Vagina (tissue), 2 donors: ENCODE measurements at regions not wholly inside any gene's neighbourhood (a gene's known extent, or its start where the extent isn't known, plus 50 kb on each side); places are given as distances from the start of the nearest gene placed in this dataset.

Source experiments
- DNase-seq, 2 donors: peaks; one replicate each; pipeline ENCODE4 v3.0.0-alpha.2; 2017; ENCODE audit errors: extremely low spot score in 2 of 2
- H3K27ac ChIP-seq: fragments of 200-600 bp; sonication (generic); one replicate; pipeline ENCODE4 v1.5.1; 2019
- H3K27me3 ChIP-seq: fragments of 200-600 bp; sonication (generic); one replicate; pipeline ENCODE4 v1.5.1; 2019
- H3K36me3 ChIP-seq, 2 donors: fragments of 200-600 bp; sonication (generic); one replicate each; pipeline ENCODE4 v1.5.1; 2017 to 2019
- H3K4me1 ChIP-seq: fragments of 200-600 bp; sonication (generic); one replicate; pipeline ENCODE4 v1.5.1; 2019
- H3K4me3 ChIP-seq, 2 donors: fragments of 200-600 bp; sonication (generic); 1 replicate in 1 of 2; 2 replicates in 1 of 2; pipeline ENCODE4 v1.5.1; 2016 to 2019
- H3K9me3 ChIP-seq: fragments of 200-600 bp; sonication (generic); one replicate; pipeline ENCODE4 v1.5.1; 2019
- CTCF ChIP-seq, 3 experiments: fragments of 450-650 bp in 2 of 3; fragments of 200-600 bp in 1 of 3; sonication (generic) in 1 of 3; IDR thresholded peaks; one replicate each; pipeline ENCODE4 v1.5.1; 2017 to 2019; ENCODE audit warnings: antibody characterized with exemption in 3 of 3, mild to moderate bottlenecking in 2 of 3, moderate library complexity in 2 of 3
- POLR2A ChIP-seq, 2 donors: fragments of 450-650 bp; IDR thresholded peaks; one replicate each; pipeline ENCODE4 v1.6.1; 2017; ENCODE audit warnings: antibody characterized with exemption in 2 of 2, mild to moderate bottlenecking in 2 of 2, moderate library complexity in 2 of 2
- POLR2AphosphoS5 ChIP-seq, 2 donors: sonication (generic); formaldehyde crosslinking; IDR thresholded peaks; one replicate each; pipeline ENCODE4 v1.9.0; 2017; ENCODE audit warnings: antibody characterized with exemption in 2 of 2, mild to moderate bottlenecking in 2 of 2, low read depth in 1 of 2; ENCODE audit not compliant: insufficient read depth in 1 of 2
- intact Hi-C: fragments of 100-400 bp; cut with DNase I; formaldehyde crosslinking; loops from one replicate; pipeline ENCODE4 v1.15.1; 2023

GRCh38 chr6:26216886-26217713 lies 129.9 kb downstream of the HFE start:
- Histone ChIP-seq H3K4me1 (peaks cover 9% of the 10 kb centered on the region), H3K4me3 (peak overlapping the region; percentile 50), H3K27ac (peak overlapping the region; percentile 83), H3K27me3 (no peaks in the 10 kb centered on the region), H3K9me3 (no peaks in the 10 kb centered on the region), H3K36me3 (no peaks in the 10 kb centered on the region)
- peak in 1 of 3 experiments; percentile 36 for TF ChIP-seq CTCF (IDR thresholded peaks at IDR 0.05)
- peak in 1 of 2 donors; percentile 16 for TF ChIP-seq POLR2A (IDR thresholded peaks at IDR 0.05)
- peak; percentile 57 to 94 for TF ChIP-seq POLR2AphosphoS5 (IDR thresholded peaks at IDR 0.05; ENCODE audit: insufficient read depth in 1 of 2, low read depth in 1 of 2)
- DNase-seq: no peak
- intact Hi-C loops: no loop called here

- no peak for DNase-seq
- Histone ChIP-seq H3K9me3 (no peaks in the 10 kb centered on the region), H3K27me3 (no peaks in the 10 kb centered on the region), H3K27ac (peak overlapping the region; percentile 83), H3K4me1 (peaks cover 9% of the 10 kb centered on the region), H3K4me3 (peak overlapping the region; percentile 50), H3K36me3 (no peaks in the 10 kb centered on the region)
- TF ChIP-seq POLR2AphosphoS5 (IDR thresholded peaks at IDR 0.05; ENCODE audit: insufficient read depth in 1 of 2, low read depth in 1 of 2) (no peak), POLR2A (IDR thresholded peaks at IDR 0.05) (no peak), CTCF (IDR thresholded peaks at IDR 0.05) (no peak)
- intact Hi-C loops: no loop called here
Measured at GRCh38 chr6:26217714-26218075, 130.5 kb downstream of the HFE start.

- Histone ChIP-seq H3K4me1 (peaks cover 9% of the 10 kb centered on the region), H3K9me3 (no peaks in the 10 kb centered on the region), H3K27me3 (no peaks in the 10 kb centered on the region), H3K27ac (no peak overlapping the region), H3K4me3 (no peak overlapping the region), H3K36me3 (no peaks in the 10 kb centered on the region)
- DNase-seq: no peak
- TF ChIP-seq CTCF (IDR thresholded peaks at IDR 0.05) (no peak), POLR2A (IDR thresholded peaks at IDR 0.05) (no peak), POLR2AphosphoS5 (IDR thresholded peaks at IDR 0.05; ENCODE audit: insufficient read depth in 1 of 2, low read depth in 1 of 2) (no peak)
- intact Hi-C loops: no loop called here
Measured at GRCh38 chr6:26218824-26219223, 131.6 kb downstream of the HFE start.

GRCh38 chr6:26220145-26220970 lies 133.1 kb downstream of the HFE start:
- intact Hi-C loops: no loop called here
- no peaks in the 10 kb centered on the region for H3K9me3 ChIP-seq
- peaks cover 7% of the 10 kb centered on the region for H3K4me1 ChIP-seq

More at GRCh38 chr6:26220145-26220970, 133.1 kb downstream of the HFE start:
- no peak overlapping the region for H3K4me3 ChIP-seq
- H3K36me3 ChIP-seq: no peaks in the 10 kb centered on the region
- no peak overlapping the region for H3K27ac ChIP-seq
- no peak for DNase-seq
- TF ChIP-seq POLR2A (IDR thresholded peaks at IDR 0.05) (no peak), POLR2AphosphoS5 (IDR thresholded peaks at IDR 0.05; ENCODE audit: insufficient read depth in 1 of 2, low read depth in 1 of 2) (no peak), CTCF (IDR thresholded peaks at IDR 0.05) (no peak)
- no peaks in the 10 kb centered on the region for H3K27me3 ChIP-seq
